ENCODE measurements at regions not wholly inside any gene's neighbourhood (a gene's known extent, or its start where the extent isn't known, plus 50 kb on each side); places are given as distances from the start of the nearest gene placed in this dataset.

- H3K27ac Mint-ChIP-seq: no peak overlapping the region
- H3K4me3 Mint-ChIP-seq: no peak overlapping the region
- H3K36me3 Mint-ChIP-seq: no peaks in the 10 kb centered on the region
These were observed 235.0 kb downstream of the MATN1 start for GRCh38 chr1:30488324-30488913.

GRCh38 chr1:30487042-30487441 is 236.3 kb downstream of the MATN1 start:
- Mint-ChIP-seq H3K9me3 (peaks cover under 1% of the 10 kb centered on the region), H3K4me1 (no peaks in the 10 kb centered on the region), H3K27ac (no peak overlapping the region), H3K4me3 (no peak overlapping the region), H3K36me3 (no peaks in the 10 kb centered on the region)
- ATAC-seq (no peak), DNase-seq (ENCODE audit: low spot score in 2 of 2) (no peak)

More at GRCh38 chr1:30488324-30488913, 235.0 kb downstream of the MATN1 start:
- Mint-ChIP-seq H3K4me1 (no peaks in the 10 kb centered on the region), H3K9me3 (no peaks in the 10 kb centered on the region)
- DNase-seq (ENCODE audit: low spot score in 2 of 2) (no peak), ATAC-seq (no peak)

GRCh38 chr1:30485072-30485471 is 238.3 kb downstream of the MATN1 start:
- H3K4me1 Mint-ChIP-seq: no peaks in the 10 kb centered on the region
- no peak for DNase-seq (ENCODE audit: low spot score in 2 of 2)
- H3K4me3 Mint-ChIP-seq: no peak overlapping the region
- no peaks in the 10 kb centered on the region for H3K36me3 Mint-ChIP-seq
- peaks cover 10% of the 10 kb centered on the region for H3K9me3 Mint-ChIP-seq
- no peak overlapping the region for H3K27ac Mint-ChIP-seq
- ATAC-seq: no peak

GRCh38 chr1:30484668-30485067 is 238.7 kb downstream of the MATN1 start:
- Mint-ChIP-seq H3K4me1 (no peaks in the 10 kb centered on the region), H3K4me3 (no peak overlapping the region), H3K9me3 (peaks cover 10% of the 10 kb centered on the region), H3K27ac (no peak overlapping the region), H3K36me3 (no peaks in the 10 kb centered on the region)
- ATAC-seq (no peak), DNase-seq (ENCODE audit: low spot score in 2 of 2) (no peak)

GRCh38 chr1:30479575-30479974 is 243.8 kb downstream of the MATN1 start:
- Mint-ChIP-seq H3K36me3 (no peaks in the 10 kb centered on the region), H3K4me1 (no peaks in the 10 kb centered on the region), H3K9me3 (peaks cover 10% of the 10 kb centered on the region), H3K4me3 (no peak overlapping the region), H3K27ac (no peak overlapping the region)
- DNase-seq (ENCODE audit: low spot score in 2 of 2) (no peak), ATAC-seq (no peak)

DNA sequence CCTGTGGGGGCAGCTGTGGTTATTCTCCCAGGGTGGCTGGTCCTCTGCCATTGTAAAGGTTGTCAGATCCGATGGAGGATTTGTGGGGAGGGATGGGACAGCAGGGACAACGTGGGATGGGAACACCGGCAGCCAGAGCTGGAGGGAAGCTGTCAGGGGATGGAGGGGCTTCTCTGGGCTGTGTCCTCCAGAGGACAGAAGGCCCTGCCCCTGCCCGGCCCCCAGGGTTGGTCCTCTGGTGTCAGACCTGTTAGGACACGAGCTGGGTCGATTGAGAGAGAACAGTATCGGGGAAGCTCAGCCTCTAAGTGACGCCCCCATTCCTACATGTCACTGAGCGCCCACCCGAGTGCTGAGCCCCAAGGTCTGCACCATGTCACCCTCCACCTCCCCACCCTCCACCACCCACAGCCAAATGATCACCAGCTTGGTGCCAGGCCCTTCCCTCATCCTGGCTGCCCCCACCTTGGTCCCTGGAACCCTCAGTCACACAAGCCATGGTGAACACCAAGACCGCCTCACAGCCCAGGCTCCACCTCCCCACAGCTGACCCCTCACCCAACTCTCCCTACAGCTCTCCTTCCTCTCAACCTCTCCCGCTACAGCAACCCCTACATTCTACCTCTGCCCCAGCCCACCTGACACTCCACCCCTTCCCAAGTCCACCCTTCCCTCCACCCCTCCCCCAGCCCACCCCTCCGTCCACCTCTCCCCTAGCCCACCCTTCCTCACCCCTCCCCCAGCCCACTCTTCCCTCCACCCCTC is 244.4 kb downstream of the MATN1 start:
- no peak for DNase-seq (ENCODE audit: low spot score in 2 of 2)
- no peaks in the 10 kb centered on the region for H3K4me1 Mint-ChIP-seq
- no peak for ATAC-seq
- H3K27ac Mint-ChIP-seq: no peak overlapping the region
- H3K9me3 Mint-ChIP-seq: peaks cover 10% of the 10 kb centered on the region
- no peaks in the 10 kb centered on the region for H3K36me3 Mint-ChIP-seq
- no peak overlapping the region for H3K4me3 Mint-ChIP-seq

DNA sequence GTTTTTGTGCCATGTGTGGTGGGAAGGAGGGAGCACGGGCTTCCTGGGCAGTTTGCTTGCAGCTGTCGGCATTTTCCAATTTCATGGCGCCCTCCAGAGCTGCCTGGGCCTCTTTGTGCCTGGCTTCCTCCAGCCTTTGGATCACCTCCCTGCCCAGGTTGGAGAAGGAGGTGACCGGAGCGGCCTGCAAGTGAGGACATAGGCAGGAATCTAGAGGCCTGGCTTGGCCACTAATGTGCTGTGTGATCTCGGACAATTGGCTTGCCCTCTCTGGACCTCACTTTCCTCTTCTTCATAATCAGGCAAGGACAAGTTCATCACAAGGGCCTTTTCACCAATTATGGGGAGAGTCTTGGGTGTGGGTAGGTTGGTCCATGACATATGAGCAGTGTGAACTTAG is 245.1 kb downstream of the MATN1 start:
- ATAC-seq: no peak
- DNase-seq (ENCODE audit: low spot score in 2 of 2): no peak
- Mint-ChIP-seq H3K9me3 (peaks cover 10% of the 10 kb centered on the region), H3K4me3 (no peak overlapping the region), H3K27ac (no peak overlapping the region), H3K36me3 (no peaks in the 10 kb centered on the region), H3K4me1 (no peaks in the 10 kb centered on the region)

- DNase-seq (ENCODE audit: low spot score in 2 of 2): no peak
These were observed 245.8 kb downstream of the MATN1 start for GRCh38 chr1:30477588-30477987.

GRCh38 chr1:30476911-30477459 is 246.4 kb downstream of the MATN1 start:
- H3K9me3 Mint-ChIP-seq: peaks cover 9% of the 10 kb centered on the region
- ATAC-seq (no peak), DNase-seq (ENCODE audit: low spot score in 2 of 2) (no peak)
- H3K4me1 Mint-ChIP-seq: no peaks in the 10 kb centered on the region
- no peak overlapping the region for H3K4me3 Mint-ChIP-seq
- no peak overlapping the region for H3K27ac Mint-ChIP-seq
- no peaks in the 10 kb centered on the region for H3K36me3 Mint-ChIP-seq

More at GRCh38 chr1:30477588-30477987, 245.8 kb downstream of the MATN1 start:
- no peaks in the 10 kb centered on the region for H3K36me3 Mint-ChIP-seq
- H3K4me3 Mint-ChIP-seq: no peak overlapping the region
- no peak for ATAC-seq
- no peaks in the 10 kb centered on the region for H3K4me1 Mint-ChIP-seq
- no peak overlapping the region for H3K27ac Mint-ChIP-seq
- peaks cover 10% of the 10 kb centered on the region for H3K9me3 Mint-ChIP-seq

GRCh38 chr1:30476476-30476875 is 246.9 kb downstream of the MATN1 start:
- no peaks in the 10 kb centered on the region for H3K36me3 Mint-ChIP-seq
- H3K4me3 Mint-ChIP-seq: no peak overlapping the region
- peaks cover under 1% of the 10 kb centered on the region for H3K4me1 Mint-ChIP-seq
- ATAC-seq (no peak), DNase-seq (ENCODE audit: low spot score in 2 of 2) (no peak)
- H3K27ac Mint-ChIP-seq: no peak overlapping the region
- H3K9me3 Mint-ChIP-seq: peaks cover 4% of the 10 kb centered on the region

DNA sequence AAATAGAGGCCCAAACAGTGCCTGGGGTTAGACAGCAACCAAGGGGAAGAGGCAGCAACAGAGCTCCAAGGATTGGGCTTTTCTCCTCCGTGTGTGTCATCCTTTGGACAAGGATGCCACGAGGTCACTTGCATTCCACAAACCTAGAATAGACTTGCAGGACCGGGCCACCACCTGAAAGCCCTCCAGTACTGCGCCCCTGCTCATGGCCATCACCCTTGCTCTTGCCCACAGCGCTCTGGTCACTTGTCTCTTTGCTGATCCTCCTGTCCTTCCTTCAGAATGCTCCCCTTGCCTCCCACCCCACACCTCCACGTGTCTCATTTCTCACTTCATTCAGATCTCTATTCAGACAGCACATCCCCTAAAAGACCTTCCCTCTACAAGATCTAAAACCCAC is 247.4 kb downstream of the MATN1 start:
- H3K4me3 Mint-ChIP-seq: no peak overlapping the region
- no peak for DNase-seq (ENCODE audit: low spot score in 2 of 2)
- no peak for ATAC-seq
- no peaks in the 10 kb centered on the region for H3K36me3 Mint-ChIP-seq
- peaks cover 5% of the 10 kb centered on the region for H3K4me1 Mint-ChIP-seq
- H3K27ac Mint-ChIP-seq: no peak overlapping the region
- H3K9me3 Mint-ChIP-seq: peaks cover 4% of the 10 kb centered on the region

GRCh38 chr1:30475201-30475600 is 248.2 kb downstream of the MATN1 start:
- ATAC-seq (no peak), DNase-seq (ENCODE audit: low spot score in 2 of 2) (no peak)
- peaks cover 5% of the 10 kb centered on the region for H3K4me1 Mint-ChIP-seq
- H3K36me3 Mint-ChIP-seq: no peaks in the 10 kb centered on the region
- no peak overlapping the region for H3K4me3 Mint-ChIP-seq
- H3K9me3 Mint-ChIP-seq: no peaks in the 10 kb centered on the region
- no peak overlapping the region for H3K27ac Mint-ChIP-seq

GRCh38 chr1:30474818-30475200 is 248.6 kb downstream of the MATN1 start:
- H3K36me3 Mint-ChIP-seq: no peaks in the 10 kb centered on the region
- ATAC-seq (no peak), DNase-seq (ENCODE audit: low spot score in 2 of 2) (no peak)
- no peaks in the 10 kb centered on the region for H3K9me3 Mint-ChIP-seq
- H3K4me1 Mint-ChIP-seq: peaks cover 5% of the 10 kb centered on the region
- no peak overlapping the region for H3K27ac Mint-ChIP-seq
- H3K4me3 Mint-ChIP-seq: no peak overlapping the region

DNA sequence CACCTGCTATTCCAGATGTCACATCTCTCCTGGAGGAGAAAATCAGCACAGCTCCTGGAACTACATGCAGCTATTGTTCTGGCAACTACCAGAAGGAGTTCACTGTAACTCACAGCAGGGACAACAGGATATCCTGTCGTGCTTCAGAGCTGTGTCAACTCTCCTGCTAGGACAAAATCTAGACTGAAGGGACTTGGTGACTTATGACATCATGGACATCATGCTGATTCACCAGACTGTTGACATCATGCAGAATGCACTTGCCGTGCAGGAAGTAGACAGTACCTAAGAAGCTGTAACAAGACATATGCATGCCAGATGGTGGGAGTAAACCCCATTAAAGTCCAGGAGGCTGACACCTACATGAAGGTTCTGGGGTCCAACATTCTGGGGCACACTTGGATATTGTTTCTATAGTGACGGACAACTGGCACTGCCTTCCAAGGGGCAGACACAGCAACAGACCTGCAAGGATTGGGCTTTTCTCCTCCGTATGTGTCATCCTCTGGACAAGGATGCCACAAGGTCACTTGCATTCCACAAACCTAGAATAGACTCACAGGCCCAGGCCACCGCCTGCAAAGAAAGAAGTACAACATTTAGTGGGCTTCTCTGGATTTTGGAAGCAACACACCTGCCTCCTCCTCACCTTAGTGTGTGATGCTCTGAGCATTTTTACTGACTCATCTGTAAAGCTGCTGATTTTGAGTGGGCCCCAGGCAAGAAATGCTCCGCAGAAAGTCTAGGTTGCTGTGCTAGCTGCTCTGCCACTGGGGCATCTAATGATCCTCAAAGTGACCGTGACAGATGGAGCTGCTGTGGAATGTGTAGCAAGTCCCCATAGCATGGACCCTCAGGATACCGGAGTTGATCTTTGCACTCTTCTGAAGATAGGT is 249.2 kb downstream of the MATN1 start:
- Mint-ChIP-seq H3K4me1 (peaks cover 5% of the 10 kb centered on the region), H3K36me3 (no peaks in the 10 kb centered on the region), H3K9me3 (no peaks in the 10 kb centered on the region), H3K4me3 (no peak overlapping the region), H3K27ac (no peak overlapping the region)
- ATAC-seq (no peak), DNase-seq (ENCODE audit: low spot score in 2 of 2) (no peak)

- Mint-ChIP-seq H3K4me1 (peaks cover 5% of the 10 kb centered on the region), H3K9me3 (no peaks in the 10 kb centered on the region), H3K36me3 (no peaks in the 10 kb centered on the region), H3K27ac (no peak overlapping the region), H3K4me3 (no peak overlapping the region)
- DNase-seq (ENCODE audit: low spot score in 2 of 2) (no peak), ATAC-seq (no peak)
These were observed 250.9 kb downstream of the MATN1 start for GRCh38 chr1:30472526-30472925.
